OCI-LY7 (cell line): ENCODE measurements at regions not wholly inside any gene's neighbourhood (a gene's known extent, or its start where the extent isn't known, plus 50 kb on each side); places are given as distances from the start of the nearest gene placed in this dataset.

Experiments used
- BruUV-seq: library from RNA; stranded (reverse); fragments of 400-500 nt; replicated peaks from 2 replicates; lab custom pipeline; 2021; lab: Mats Ljungman, UMichigan
- CTCF ChIA-PET: fragments of 300-600 bp; sonication (Branson Sonifier 250); formaldehyde crosslinking; loops from one replicate; lab custom pipeline; 2022; ENCODE audit warnings: antibody characterized with exemption; ENCODE audit not compliant: unreplicated experiment; lab: Charles Lee
- POLR2A ChIA-PET: fragments of 300-600 bp; sonication (Branson Sonifier 250); formaldehyde crosslinking; loops from one replicate; lab custom pipeline; 2022; ENCODE audit warnings: antibody characterized with exemption; lab: Charles Lee
- DNase-seq: peaks from one replicate; pipeline ENCODE4 v3.0.0-alpha.2; 2015; ENCODE audit warnings: low spot score
- H2AFZ ChIP-seq: fragments of 200-600 bp; sonication (generic), shearing (Covaris generic); 2 replicates; pipeline ENCODE4 v1.6.1; 2014; ENCODE audit warnings: mild to moderate bottlenecking, antibody characterized with exemption, low read length, moderate library complexity
- H3K27ac ChIP-seq: fragments of 200-600 bp; sonication (generic); 2 replicates; pipeline ENCODE4 v1.5.1; 2014; ENCODE audit warnings: mixed run types, low read depth, mild to moderate bottlenecking, moderate library complexity, low read length, inconsistent platforms; ENCODE audit not compliant: poor library complexity, severe bottlenecking
- H3K36me3 ChIP-seq: fragments of 200-600 bp; sonication (generic); 2 replicates; pipeline ENCODE4 v1.6.1; 2014; ENCODE audit warnings: mild to moderate bottlenecking, antibody characterized with exemption, low read length, moderate library complexity, mixed read lengths; ENCODE audit not compliant: insufficient read depth
- H3K4me1 ChIP-seq: fragments of 200-600 bp; sonication (generic); 2 replicates; pipeline ENCODE4 v1.5.1; 2014; ENCODE audit warnings: mild to moderate bottlenecking, low read length; ENCODE audit not compliant: insufficient read depth, poor library complexity, severe bottlenecking
- H3K4me2 ChIP-seq: fragments of 200-600 bp; sonication (generic); 2 replicates; pipeline ENCODE4 v1.6.1; 2014; ENCODE audit warnings: mild to moderate bottlenecking, low read length
- H3K4me3 ChIP-seq: fragments of 200-600 bp; sonication (generic); 2 replicates; pipeline ENCODE4 v1.5.1; 2014; ENCODE audit warnings: mild to moderate bottlenecking, low read depth, low read length; ENCODE audit not compliant: poor library complexity, severe bottlenecking
- H3K79me2 ChIP-seq: fragments of 200-600 bp; sonication (generic); 2 replicates; pipeline ENCODE4 v1.6.1; 2016; ENCODE audit warnings: low read depth, mild to moderate bottlenecking, low read length, moderate library complexity, mixed read lengths; ENCODE audit not compliant: insufficient read depth
- H3K9me2 ChIP-seq: fragments of 200-600 bp; sonication (generic); 2 replicates; pipeline ENCODE4 v1.6.1; 2016; ENCODE audit warnings: mild to moderate bottlenecking, low read length, mixed read lengths; ENCODE audit not compliant: insufficient read depth
- H3K9me3 ChIP-seq: fragments of 200-600 bp; sonication (generic); 2 replicates; pipeline ENCODE4 v1.6.1; 2014; ENCODE audit warnings: mild to moderate bottlenecking, mixed run types, low read length, mixed read lengths
- H4K20me1 ChIP-seq: fragments of 200-600 bp; sonication (generic); 2 replicates; pipeline ENCODE4 v1.6.1; 2014; ENCODE audit warnings: mild to moderate bottlenecking, antibody characterized with exemption, low read length, moderate library complexity, mixed read lengths; ENCODE audit not compliant: insufficient read depth
- CTCF ChIP-seq: fragments of 200-600 bp; sonication (generic); conservative IDR thresholded peaks from 2 replicates; pipeline ENCODE4 v1.5.1; 2014; ENCODE audit warnings: mild to moderate bottlenecking, antibody characterized with exemption, low read length, moderate library complexity, mixed read lengths
- EZH2phosphoT487 ChIP-seq: fragments of 200-600 bp; sonication (generic); IDR thresholded peaks from 2 replicates; pipeline ENCODE4 v1.6.1; 2018; ENCODE audit warnings: low read depth, borderline replicate concordance, mild to moderate bottlenecking, mixed run types, antibody characterized with exemption, low read length, moderate library complexity, mixed read lengths
- intact Hi-C: fragments of 100-400 bp; cut with micrococcal nuclease; formaldehyde crosslinking; loops from one replicate; pipeline ENCODE4 v1.10.0; 2022; ENCODE audit not compliant: unreplicated experiment

- ChIA-PET POLR2A (no interaction called here), CTCF (no interaction called here)
- Histone ChIP-seq H3K4me2 (no peak overlapping the region), H3K36me3 (no peaks in the 10 kb centered on the region), H3K9me2 (no peaks in the 10 kb centered on the region), H2AFZ (no peak overlapping the region), H3K4me3 (no peak overlapping the region), H3K79me2 (no peaks in the 10 kb centered on the region), H3K4me1 (no peaks in the 10 kb centered on the region), H4K20me1 (no peaks in the 10 kb centered on the region), H3K9me3 (no peaks in the 10 kb centered on the region), H3K27ac (no peak overlapping the region)
- BruUV-seq = no TSS peak
- intact Hi-C loops = no loop called here
- no peak for DNase-seq
- TF ChIP-seq EZH2phosphoT487 (no peak), CTCF (0 out of 2 replicates have a peak, but pooled peaks have one; percentile 18)
Observed at GRCh38 chr13:93004919-93005318, 221.7 kb upstream of the GPC6 start.

GRCh38 chr13:93007928-93008327 is 218.7 kb upstream of the GPC6 start:
- intact Hi-C loops = no loop called here
- no peaks in the 10 kb centered on the region for H3K4me1 ChIP-seq
- POLR2A ChIA-PET = interaction anchor here (0.6 to 0.7 kb wide), 3 partner anchors 18 to 255 kb away, joined by 4 to 6 read pairs (median 5); no protein-coding TSS in a partner anchor
- no peaks in the 10 kb centered on the region for H3K36me3 ChIP-seq
- no peak for TF ChIP-seq EZH2phosphoT487
- TF ChIP-seq CTCF = no peak
- H3K79me2 ChIP-seq = no peaks in the 10 kb centered on the region
- CTCF ChIA-PET = no interaction called here
- no peak overlapping the region for H2AFZ ChIP-seq
- H3K9me3 ChIP-seq = no peaks in the 10 kb centered on the region
- no peak overlapping the region for H3K4me2 ChIP-seq
- BruUV-seq = no TSS peak
- no peak for DNase-seq
- H3K27ac ChIP-seq = no peak overlapping the region
- H4K20me1 ChIP-seq = no peaks in the 10 kb centered on the region
- H3K4me3 ChIP-seq = no peak overlapping the region
- H3K9me2 ChIP-seq = no peaks in the 10 kb centered on the region

- ChIA-PET POLR2A (no interaction called here), CTCF (no interaction called here)
- intact Hi-C loops = no loop called here
- Histone ChIP-seq H3K4me3 (no peak overlapping the region), H3K4me2 (no peak overlapping the region), H3K36me3 (no peaks in the 10 kb centered on the region), H4K20me1 (no peaks in the 10 kb centered on the region), H3K9me3 (no peaks in the 10 kb centered on the region), H3K27ac (no peak overlapping the region), H3K79me2 (no peaks in the 10 kb centered on the region), H3K9me2 (no peaks in the 10 kb centered on the region), H2AFZ (no peak overlapping the region), H3K4me1 (no peaks in the 10 kb centered on the region)
- no peak for DNase-seq
- TF ChIP-seq EZH2phosphoT487 (no peak), CTCF (no peak)
- BruUV-seq = no TSS peak
Observed at GRCh38 chr13:93017493-93018112, 209.0 kb upstream of the GPC6 start.
